H1 (cell line): ENCODE measurements at regions not wholly inside any gene's neighbourhood (a gene's known extent, or its start where the extent isn't known, plus 50 kb on each side); places are given as distances from the start of the nearest gene placed in this dataset.

ENCODE experiments used
- CTCF ChIA-PET: fragments of 300-600 bp; sonication (Branson Sonifier 250); formaldehyde crosslinking; loops from one replicate; lab custom pipeline; 2021; ENCODE audit not compliant: partially characterized antibody; lab: Charles Lee
- POLR2A ChIA-PET: fragments of 300-600 bp; sonication (Branson Sonifier 250); formaldehyde crosslinking; loops from one replicate; lab custom pipeline; 2021; ENCODE audit warnings: inconsistent platforms; ENCODE audit not compliant: partially characterized antibody; lab: Charles Lee
- DNase-seq, 2 experiments: peaks; one replicate each; pipeline versions ENCODE4 v3.0.0 to v3.0.0-alpha.2; 2010 to 2022; ENCODE audit warnings: low spot score in 2 of 2, low read depth in 1 of 2, mixed read lengths in 1 of 2
- FAIRE-seq: peaks from 2 replicates; lab custom pipeline; 2011; peaks lifted over from hg19 to GRCh38; lab: Jason Lieb, UNC
- H2AFZ ChIP-seq: 2 replicates; pipeline ENCODE4 v1.8.1; 2012; ENCODE audit warnings: low read length, inconsistent platforms
- H2AK5ac ChIP-seq: 2 replicates; pipeline ENCODE4 v1.6.1; 2013; ENCODE audit warnings: low read depth, low read length
- H2BK120ac ChIP-seq: replicated peaks from 2 replicates; pipeline ENCODE3; 2013; ENCODE audit warnings: low read depth, low read length, inconsistent platforms
- H2BK12ac ChIP-seq: 2 replicates; pipeline ENCODE4 v1.6.1; 2013; ENCODE audit warnings: low read depth, low read length
- H2BK15ac ChIP-seq: 2 replicates; pipeline ENCODE4 v1.6.1; 2013; ENCODE audit warnings: low read length
- H2BK20ac ChIP-seq: 2 replicates; pipeline ENCODE4 v1.6.1; 2013; ENCODE audit warnings: low read length
- H2BK5ac ChIP-seq: 2 replicates; pipeline ENCODE4 v1.6.1; 2013; ENCODE audit warnings: low read depth, low read length
- H3K14ac ChIP-seq: 2 replicates; pipeline ENCODE4 v1.6.1; 2013; ENCODE audit warnings: inconsistent platforms; ENCODE audit not compliant: insufficient read length
- H3K18ac ChIP-seq: 2 replicates; pipeline ENCODE4 v1.6.1; 2013; ENCODE audit warnings: low read length; ENCODE audit errors: extremely low read depth
- H3K23ac ChIP-seq: 2 replicates; pipeline ENCODE4 v1.6.1; 2013; ENCODE audit warnings: inconsistent platforms; ENCODE audit not compliant: insufficient read length
- H3K23me2 ChIP-seq: 2 replicates; pipeline ENCODE4 v1.6.1; 2013; ENCODE audit warnings: low read depth, low read length
- H3K27ac ChIP-seq: 2 replicates; pipeline ENCODE4 v1.6.1; 2011; ENCODE audit warnings: low read depth, low read length, inconsistent platforms
- H3K27me3 ChIP-seq, 4 experiments: replicated peaks in 1 of 4; 1 replicate in 1 of 4; 2 replicates in 3 of 4; pipeline versions ENCODE4 v1.6.1 to v1.8.1; 2011 to 2013; ENCODE audit warnings: low read length in 3 of 4, mild to moderate bottlenecking in 3 of 4, inconsistent platforms in 2 of 4, mixed read lengths in 2 of 4, moderate library complexity in 1 of 4; ENCODE audit not compliant: control insufficient read depth in 3 of 4, insufficient read depth in 3 of 4; ENCODE audit errors: extremely low read depth in 1 of 4
- H3K36me3 ChIP-seq, 4 experiments: 2 replicates each; pipeline versions ENCODE4 v1.6.1 to v1.8.1; 2011 to 2013; ENCODE audit warnings: mild to moderate bottlenecking in 4 of 4, low read length in 3 of 4, moderate library complexity in 2 of 4, control low read depth in 1 of 4, inconsistent platforms in 1 of 4; ENCODE audit not compliant: insufficient read depth in 4 of 4, control insufficient read depth in 2 of 4
- H3K4ac ChIP-seq: replicated peaks from 2 replicates; pipeline ENCODE3; 2013; ENCODE audit warnings: low read length, low read depth, mixed read lengths, inconsistent platforms; ENCODE audit not compliant: insufficient read length
- H3K4me1 ChIP-seq, 4 experiments: replicated peaks in 1 of 4; 1 replicate in 1 of 4; 2 replicates in 3 of 4; pipeline versions ENCODE4 v1.6.1 to v1.8.1; 2011 to 2013; ENCODE audit warnings: low read length in 3 of 4, inconsistent platforms in 2 of 4, mixed read lengths in 1 of 4; ENCODE audit not compliant: insufficient read depth in 4 of 4, control insufficient read depth in 3 of 4
- H3K4me2 ChIP-seq, 2 experiments: 2 replicates each; pipeline versions ENCODE4 v1.6.1 to v1.8.1; 2011 to 2013; ENCODE audit warnings: low read depth in 2 of 2, low read length in 2 of 2, control low read depth in 1 of 2, inconsistent platforms in 1 of 2, mild to moderate bottlenecking in 1 of 2; ENCODE audit not compliant: insufficient read depth in 1 of 2
- H3K4me3 ChIP-seq, 4 experiments: fragments of 200-600, 300-600 bp in 1 of 4; sonication (generic), shearing (Covaris generic), sonication (Bioruptor Twin) in 1 of 4; 2 replicates each; pipeline versions ENCODE4 v1.5.1 to v1.8.1; 2011 to 2016; ENCODE audit warnings: low read length in 4 of 4, low read depth in 3 of 4, control low read depth in 2 of 4, inconsistent platforms in 2 of 4, mild to moderate bottlenecking in 2 of 4, mixed read lengths in 1 of 4, moderate library complexity in 1 of 4; ENCODE audit not compliant: insufficient read depth in 2 of 4; ENCODE audit errors: extremely low read depth in 1 of 4
- H3K56ac ChIP-seq: replicated peaks from 2 replicates; pipeline ENCODE3; 2013; ENCODE audit warnings: low read depth, mild to moderate bottlenecking, mixed read lengths, low read length, inconsistent platforms; ENCODE audit not compliant: insufficient read length
- H3K79me1 ChIP-seq: 2 replicates; pipeline ENCODE4 v1.6.1; 2013; ENCODE audit warnings: low read depth, low read length, control low read depth
- H3K79me2 ChIP-seq, 2 experiments: 2 replicates each; pipeline versions ENCODE4 v1.6.1 to v1.8.1; 2012 to 2013; ENCODE audit warnings: low read length in 2 of 2, mild to moderate bottlenecking in 2 of 2, inconsistent platforms in 1 of 2; ENCODE audit not compliant: insufficient read depth in 2 of 2, control insufficient read depth in 1 of 2
- H3K9ac ChIP-seq, 4 experiments: replicated peaks in 1 of 4; 1 replicate in 1 of 4; 2 replicates in 3 of 4; pipeline versions ENCODE4 v1.6.1 to v1.8.1; 2011 to 2013; ENCODE audit warnings: low read depth in 3 of 4, low read length in 3 of 4, control low read depth in 2 of 4, mild to moderate bottlenecking in 2 of 4, moderate library complexity in 2 of 4, inconsistent platforms in 1 of 4; ENCODE audit errors: extremely low read depth in 1 of 4
- H3K9me3 ChIP-seq, 2 experiments: 2 replicates each; pipeline versions ENCODE4 v1.6.1 to v1.8.1; 2012 to 2013; ENCODE audit warnings: mild to moderate bottlenecking in 2 of 2, moderate library complexity in 2 of 2, control low read depth in 1 of 2, inconsistent platforms in 1 of 2, low read depth in 1 of 2, low read length in 1 of 2, mixed read lengths in 1 of 2; ENCODE audit not compliant: insufficient read depth in 2 of 2
- H4K20me1 ChIP-seq, 2 experiments: replicated peaks in 1 of 2; 2 replicates each; pipeline versions ENCODE3 to v1.8.1; 2011 to 2013; ENCODE audit warnings: inconsistent platforms in 2 of 2, low read length in 2 of 2, mild to moderate bottlenecking in 1 of 2; ENCODE audit not compliant: insufficient read depth in 2 of 2, control insufficient read depth in 1 of 2
- H4K5ac ChIP-seq: 2 replicates; pipeline ENCODE4 v1.6.1; 2013; ENCODE audit warnings: low read length, low read depth, mixed read lengths, inconsistent platforms; ENCODE audit not compliant: insufficient read length
- H4K8ac ChIP-seq: 2 replicates; pipeline ENCODE4 v1.8.0; 2013; ENCODE audit warnings: mild to moderate bottlenecking, moderate library complexity, low read length, inconsistent platforms; ENCODE audit not compliant: insufficient read depth; ENCODE audit errors: extremely low read depth
- H4K91ac ChIP-seq: replicated peaks from 2 replicates; pipeline ENCODE3; 2013; ENCODE audit warnings: low read length, mixed read lengths, inconsistent platforms; ENCODE audit not compliant: insufficient read length
- EZH2 ChIP-seq: fragments of 200-600 bp; sonication (generic); IDR thresholded peaks from 2 replicates; pipeline ENCODE4 v1.7.1; 2012; ENCODE audit warnings: low read depth, mild to moderate bottlenecking, moderate library complexity, low read length, inconsistent platforms; ENCODE audit not compliant: severe bottlenecking
- FOSL1 ChIP-seq: IDR thresholded peaks from 2 replicates; pipeline ENCODE4 v1.6.1; 2011; ENCODE audit warnings: mild to moderate bottlenecking, low read depth, low read length, moderate library complexity; ENCODE audit not compliant: insufficient read depth
- WGBS, 2 experiments: shearing (Covaris generic) in 1 of 2; methylation state at CpG; one replicate each; pipeline versions ENCODE4 v1.1.6 to v1.1.7; 2013 to 2015; ENCODE audit warnings: low lambda C conversion rate in 2 of 2, mixed read lengths in 2 of 2, inconsistent platforms in 1 of 2, low coverage in 1 of 2, missing lambda C conversion rate in 1 of 2; ENCODE audit not compliant: insufficient replicate concordance in 2 of 2, insufficient coverage in 1 of 2, insufficient read length in 1 of 2; ENCODE audit errors: extremely low coverage in 1 of 2, missing lambda C conversion rate in 1 of 2; 5-methylcytosine and 5-hydroxymethylcytosine counted together

GRCh38 chr9:97761879-97762278, 64.7 kb upstream of the XPA start:
- no peak for TF ChIP-seq FOSL1
- TF ChIP-seq EZH2: no peak
- no peak overlapping the region for H2AFZ ChIP-seq
- FAIRE-seq: no peak

More at GRCh38 chr9:97761879-97762278, 64.7 kb upstream of the XPA start:
- H3K27ac ChIP-seq: no peak overlapping the region
- H4K91ac ChIP-seq: no peak overlapping the region
- H3K4me1 ChIP-seq: no peaks in the 10 kb centered on the region
- H3K18ac ChIP-seq: no peak overlapping the region
- H2AK5ac ChIP-seq: no peak overlapping the region
- H3K79me1 ChIP-seq: no peaks in the 10 kb centered on the region
- no peak overlapping the region for H2BK12ac ChIP-seq
- no peak overlapping the region for H3K9ac ChIP-seq
- H2BK15ac ChIP-seq: no peak overlapping the region
- no peak overlapping the region for H3K23ac ChIP-seq
- ChIA-PET CTCF (no interaction called here), POLR2A (interaction anchor here (1.8 kb wide), 1 partner anchor 10 kb away, joined by 4 read pairs; no protein-coding TSS in a partner anchor)
- H3K14ac ChIP-seq: no peak overlapping the region
- H2BK5ac ChIP-seq: no peak overlapping the region
- H3K4me3 ChIP-seq: no peak overlapping the region
- H4K5ac ChIP-seq: no peak overlapping the region
- no peaks in the 10 kb centered on the region for H3K79me2 ChIP-seq
- H3K56ac ChIP-seq: no peak overlapping the region
- no peak overlapping the region for H4K8ac ChIP-seq
- 88% methylated on average over 8 of the region's 8 CpGs; no CpG with 5 or more reads in 1 of the 2 experiments for WGBS, 2 experiments
- no peaks in the 10 kb centered on the region for H3K9me3 ChIP-seq
- H4K20me1 ChIP-seq: no peaks in the 10 kb centered on the region
- no peaks in the 10 kb centered on the region for H3K23me2 ChIP-seq
- peaks cover 0 to 3% (median 0%) of the 10 kb centered on the region in 4 experiments; a peak in 2 of 7 replicates for H3K27me3 ChIP-seq
- H2BK120ac ChIP-seq: no peak overlapping the region
- H3K36me3 ChIP-seq: no peaks in the 10 kb centered on the region
- no peak overlapping the region for H2BK20ac ChIP-seq
- H3K4ac ChIP-seq: no peak overlapping the region
- H3K4me2 ChIP-seq: no peak overlapping the region
- DNase-seq: no peak
